ENCODE measurements at regions not wholly inside any gene's neighbourhood (a gene's known extent, or its start where the extent isn't known, plus 50 kb on each side); places are given as distances from the start of the nearest gene placed in this dataset.
"Not testable (repeated sequence)": the region's sequence is repeated elsewhere in the genome, so short reads cannot be mapped to it uniquely, and the experiment has no call there.

GRCh38 chr1:55444667-55445066 is 229.5 kb upstream of the USP24 start:
- DNase-seq (ENCODE audit: low read depth in 1 of 2, low spot score in 1 of 2): no peak
- TF ChIP-seq JUND (IDR thresholded peaks at IDR 0.05; ENCODE audit: low read depth): no peak
- in situ Hi-C loops (cut with HindIII; ENCODE audit: low pct_unique_long_range_greater_than_20kb, low sequenced_read_pairs): no loop called here

GRCh38 chr1:55443175-55443915 is 228.2 kb upstream of the USP24 start:
- in situ Hi-C loops (cut with HindIII; ENCODE audit: low pct_unique_long_range_greater_than_20kb, low sequenced_read_pairs): no loop called here
- no peak for TF ChIP-seq JUND (IDR thresholded peaks at IDR 0.05; ENCODE audit: low read depth)
- no peak for DNase-seq (ENCODE audit: low read depth in 1 of 2, low spot score in 1 of 2)

- no peak for TF ChIP-seq JUND (IDR thresholded peaks at IDR 0.05; ENCODE audit: low read depth)
- DNase-seq (ENCODE audit: low read depth in 1 of 2, low spot score in 1 of 2): no peak
- in situ Hi-C loops (cut with HindIII; ENCODE audit: low pct_unique_long_range_greater_than_20kb, low sequenced_read_pairs): no loop called here
These were observed 226.3 kb upstream of the USP24 start for GRCh38 chr1:55441489-55441888.

- no peak for TF ChIP-seq JUND (IDR thresholded peaks at IDR 0.05; ENCODE audit: low read depth)
- no peak for DNase-seq (ENCODE audit: low read depth in 1 of 2, low spot score in 1 of 2)
- in situ Hi-C loops (cut with HindIII; ENCODE audit: low pct_unique_long_range_greater_than_20kb, low sequenced_read_pairs): no loop called here
These were observed 222.5 kb upstream of the USP24 start for GRCh38 chr1:55437692-55438091.

GRCh38 chr1:55430720-55431119 is 215.6 kb upstream of the USP24 start:
- DNase-seq (ENCODE audit: low read depth in 1 of 2, low spot score in 1 of 2); in situ Hi-C loops (cut with HindIII; ENCODE audit: low pct_unique_long_range_greater_than_20kb, low sequenced_read_pairs): not testable (repeated sequence)

GRCh38 chr1:55430206-55430605 is 215.0 kb upstream of the USP24 start:
- in situ Hi-C loops (cut with HindIII; ENCODE audit: low pct_unique_long_range_greater_than_20kb, low sequenced_read_pairs); DNase-seq (ENCODE audit: low read depth in 1 of 2, low spot score in 1 of 2): not testable (repeated sequence)

GRCh38 chr1:55428944-55429931 is 214.1 kb upstream of the USP24 start:
- peak in 1 of 2 experiments; percentile 4 for DNase-seq (ENCODE audit: low read depth in 1 of 2, low spot score in 1 of 2)
- TF ChIP-seq JUND (IDR thresholded peaks at IDR 0.05; ENCODE audit: low read depth): no peak
- in situ Hi-C loops (cut with HindIII; ENCODE audit: low pct_unique_long_range_greater_than_20kb, low sequenced_read_pairs): no loop called here

- TF ChIP-seq JUND (IDR thresholded peaks at IDR 0.05; ENCODE audit: low read depth): no peak
- no peak for DNase-seq (ENCODE audit: low read depth in 1 of 2, low spot score in 1 of 2)
- in situ Hi-C loops (cut with HindIII; ENCODE audit: low pct_unique_long_range_greater_than_20kb, low sequenced_read_pairs): no loop called here
These were observed 213.1 kb upstream of the USP24 start for GRCh38 chr1:55428231-55428630.

- in situ Hi-C loops (cut with HindIII; ENCODE audit: low pct_unique_long_range_greater_than_20kb, low sequenced_read_pairs): no loop called here
- no peak for TF ChIP-seq JUND (IDR thresholded peaks at IDR 0.05; ENCODE audit: low read depth)
These were observed 212.4 kb upstream of the USP24 start for GRCh38 chr1:55427606-55428005.

GRCh38 chr1:55426619-55427018 is 211.5 kb upstream of the USP24 start:
- DNase-seq (ENCODE audit: low read depth in 1 of 2, low spot score in 1 of 2): no peak
- TF ChIP-seq JUND (IDR thresholded peaks at IDR 0.05; ENCODE audit: low read depth): no peak
- in situ Hi-C loops (cut with HindIII; ENCODE audit: low pct_unique_long_range_greater_than_20kb, low sequenced_read_pairs): no loop called here

More at GRCh38 chr1:55427606-55428005, 212.4 kb upstream of the USP24 start:
- no peak for DNase-seq (ENCODE audit: low read depth in 1 of 2, low spot score in 1 of 2)

- TF ChIP-seq JUND (IDR thresholded peaks at IDR 0.05; ENCODE audit: low read depth): no peak
- in situ Hi-C loops (cut with HindIII; ENCODE audit: low pct_unique_long_range_greater_than_20kb, low sequenced_read_pairs): no loop called here
These were observed 211.0 kb upstream of the USP24 start for GRCh38 chr1:55426156-55426555.

GRCh38 chr1:55425310-55425930 is 210.3 kb upstream of the USP24 start:
- in situ Hi-C loops (cut with HindIII; ENCODE audit: low pct_unique_long_range_greater_than_20kb, low sequenced_read_pairs): no loop called here
- DNase-seq (ENCODE audit: low read depth in 1 of 2, low spot score in 1 of 2): no peak
- TF ChIP-seq JUND (IDR thresholded peaks at IDR 0.05; ENCODE audit: low read depth): no peak

More at GRCh38 chr1:55426156-55426555, 211.0 kb upstream of the USP24 start:
- DNase-seq (ENCODE audit: low read depth in 1 of 2, low spot score in 1 of 2): no peak

GRCh38 chr1:55423376-55423775 is 208.2 kb upstream of the USP24 start:
- DNase-seq (ENCODE audit: low read depth in 1 of 2, low spot score in 1 of 2): no peak
- TF ChIP-seq JUND (IDR thresholded peaks at IDR 0.05; ENCODE audit: low read depth): no peak
- in situ Hi-C loops (cut with HindIII; ENCODE audit: low pct_unique_long_range_greater_than_20kb, low sequenced_read_pairs): no loop called here
